GM12872 (cell line): ENCODE measurements at regions not wholly inside any gene's neighbourhood (a gene's known extent, or its start where the extent isn't known, plus 50 kb on each side); places are given as distances from the start of the nearest gene placed in this dataset.

Experiments
- TF ChIP-seq, protein P1 (sequence below): IDR thresholded peaks from 3 replicates; pipeline ENCODE4 v1.5.1; 2011; ENCODE audit warnings: low read depth, mild to moderate bottlenecking, low read length, moderate library complexity; ENCODE audit not compliant: insufficient read depth

- TF ChIP-seq, protein P1, sequence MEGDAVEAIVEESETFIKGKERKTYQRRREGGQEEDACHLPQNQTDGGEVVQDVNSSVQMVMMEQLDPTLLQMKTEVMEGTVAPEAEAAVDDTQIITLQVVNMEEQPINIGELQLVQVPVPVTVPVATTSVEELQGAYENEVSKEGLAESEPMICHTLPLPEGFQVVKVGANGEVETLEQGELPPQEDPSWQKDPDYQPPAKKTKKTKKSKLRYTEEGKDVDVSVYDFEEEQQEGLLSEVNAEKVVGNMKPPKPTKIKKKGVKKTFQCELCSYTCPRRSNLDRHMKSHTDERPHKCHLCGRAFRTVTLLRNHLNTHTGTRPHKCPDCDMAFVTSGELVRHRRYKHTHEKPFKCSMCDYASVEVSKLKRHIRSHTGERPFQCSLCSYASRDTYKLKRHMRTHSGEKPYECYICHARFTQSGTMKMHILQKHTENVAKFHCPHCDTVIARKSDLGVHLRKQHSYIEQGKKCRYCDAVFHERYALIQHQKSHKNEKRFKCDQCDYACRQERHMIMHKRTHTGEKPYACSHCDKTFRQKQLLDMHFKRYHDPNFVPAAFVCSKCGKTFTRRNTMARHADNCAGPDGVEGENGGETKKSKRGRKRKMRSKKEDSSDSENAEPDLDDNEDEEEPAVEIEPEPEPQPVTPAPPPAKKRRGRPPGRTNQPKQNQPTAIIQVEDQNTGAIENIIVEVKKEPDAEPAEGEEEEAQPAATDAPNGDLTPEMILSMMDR, result no peak
These were observed 305.7 kb downstream of the ACTL7B start for GRCh38 chr9:108550106-108550505.

DNA sequence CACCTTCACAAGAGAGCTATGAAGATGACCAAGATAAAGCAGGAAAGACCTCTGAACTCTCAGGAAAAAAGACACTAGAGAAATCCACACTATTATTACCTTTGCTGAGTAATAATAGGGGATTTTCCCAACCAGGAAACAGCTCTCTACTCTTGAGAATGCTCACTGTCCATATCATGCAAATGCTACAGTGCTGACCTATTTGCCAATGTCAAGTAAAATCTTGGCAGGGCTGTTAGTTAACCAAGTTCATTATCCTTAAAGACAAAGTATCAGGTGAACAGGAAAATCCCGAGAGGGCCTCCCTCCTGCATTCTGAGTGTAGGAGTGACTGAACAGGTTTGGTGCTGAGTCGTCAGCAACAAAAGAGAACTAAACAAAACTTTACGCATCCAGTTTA lies 306.6 kb downstream of the ACTL7B start:
- TF ChIP-seq, protein P1, result no peak

DNA sequence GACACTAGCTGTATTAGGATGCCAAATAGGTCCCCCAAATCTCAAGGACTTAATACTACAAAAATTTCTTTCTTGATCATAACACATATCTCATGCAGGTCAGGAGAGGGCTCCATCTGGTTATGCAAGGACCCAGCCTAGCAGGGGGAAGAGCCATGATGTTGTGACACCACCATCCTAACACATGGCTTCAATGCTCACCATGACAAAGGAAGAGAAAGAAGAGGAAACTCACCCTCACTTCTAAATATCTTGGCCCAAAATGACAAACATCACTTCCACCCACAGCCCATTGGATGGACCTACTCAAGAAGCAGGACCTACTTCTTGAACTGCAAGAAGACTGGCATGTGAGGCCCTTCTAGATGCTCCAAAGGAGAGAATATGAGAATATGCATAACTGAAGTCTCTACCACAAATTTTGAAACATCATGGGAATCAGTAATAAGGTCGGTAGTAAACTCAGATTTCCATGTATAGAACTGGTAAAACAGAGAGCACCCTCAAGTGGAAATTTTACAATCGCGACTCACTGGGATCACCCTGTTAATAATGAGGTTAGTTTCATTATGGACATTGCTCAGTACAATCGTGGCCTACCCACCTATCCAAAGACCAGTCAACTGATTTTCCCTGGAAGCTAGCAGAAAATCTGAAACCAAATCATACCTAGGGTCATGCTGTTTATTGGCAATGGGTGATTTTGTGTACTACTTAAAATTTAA lies 308.2 kb downstream of the ACTL7B start:
- TF ChIP-seq, protein P1, result no peak

- TF ChIP-seq, protein P1, result no peak
These were observed 309.6 kb downstream of the ACTL7B start for GRCh38 chr9:108546215-108546614.

DNA sequence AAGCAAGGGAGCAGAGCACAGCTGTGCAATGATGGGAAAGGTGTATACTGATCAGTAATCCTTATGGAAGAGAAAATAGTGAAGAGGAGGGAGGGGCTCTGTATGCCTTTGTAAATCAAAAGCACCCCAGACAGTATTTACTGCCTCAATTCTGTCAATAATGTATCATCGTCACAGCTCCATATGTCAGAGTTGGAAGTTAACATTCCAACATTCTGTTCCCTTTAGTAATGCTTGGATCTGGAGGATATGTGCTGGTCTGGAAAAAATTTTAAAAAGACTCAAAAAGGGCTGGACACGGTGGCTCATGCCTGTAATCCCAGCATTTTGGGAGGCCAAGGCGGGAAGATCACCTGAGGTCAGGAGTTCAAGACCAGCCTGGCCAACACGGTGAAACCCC lies 310.4 kb downstream of the ACTL7B start:
- TF ChIP-seq, protein P1, result no peak

DNA sequence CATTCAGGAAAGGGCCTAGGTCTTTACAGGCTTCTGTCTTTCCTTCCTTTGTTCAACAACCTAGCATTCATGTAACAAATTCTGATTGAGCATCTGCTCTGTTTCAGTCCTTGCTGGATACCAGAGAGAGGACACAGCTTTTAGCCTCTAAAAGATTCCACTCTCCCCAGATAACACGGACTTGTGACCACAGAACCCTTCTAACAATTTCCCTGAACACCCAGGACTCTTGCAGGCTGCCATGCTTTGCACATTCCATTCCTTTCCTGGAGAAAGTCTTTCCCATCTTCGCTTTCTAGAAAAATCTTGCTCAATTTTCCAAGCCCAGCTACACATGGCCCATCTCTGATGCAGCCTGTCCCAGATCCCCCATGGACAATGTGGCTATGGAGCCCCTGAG lies 310.9 kb downstream of the ACTL7B start:
- TF ChIP-seq, protein P1, result no peak

- TF ChIP-seq, protein P1, result no peak
These were observed 312.5 kb downstream of the ACTL7B start for GRCh38 chr9:108543251-108543778.

GRCh38 chr9:108537756-108538155 lies 318.0 kb downstream of the ACTL7B start:
- TF ChIP-seq, protein P1, result no peak
